ENCODE measurements at regions not wholly inside any gene's neighbourhood (a gene's known extent, or its start where the extent isn't known, plus 50 kb on each side); places are given as distances from the start of the nearest gene placed in this dataset.

- Histone ChIP-seq H3K4me3 (ENCODE audit: insufficient read depth, low read depth, low read length) (no peak overlapping the region), H3K4me1 (ENCODE audit: control insufficient read depth, insufficient read depth, low read length) (peaks cover 5% of the 10 kb centered on the region), H3K27ac (ENCODE audit: insufficient read depth, low read depth, low read length, poor library complexity, severe bottlenecking) (no peak overlapping the region), H3K9me3 (ENCODE audit: control insufficient read depth, low read length) (no peaks in the 10 kb centered on the region), H3K36me3 (ENCODE audit: control insufficient read depth, insufficient read depth, low read length) (no peaks in the 10 kb centered on the region), H3K27me3 (ENCODE audit: control insufficient read depth, insufficient read depth, low read length, poor library complexity, severe bottlenecking) (no peaks in the 10 kb centered on the region)
- 93 to 95% methylated on average over 3 of the region's 3 CpGs for WGBS, 2 experiments
These were observed 522.0 kb upstream of the FAM98A start for GRCh38 chr2:34121076-34121475.

DNA sequence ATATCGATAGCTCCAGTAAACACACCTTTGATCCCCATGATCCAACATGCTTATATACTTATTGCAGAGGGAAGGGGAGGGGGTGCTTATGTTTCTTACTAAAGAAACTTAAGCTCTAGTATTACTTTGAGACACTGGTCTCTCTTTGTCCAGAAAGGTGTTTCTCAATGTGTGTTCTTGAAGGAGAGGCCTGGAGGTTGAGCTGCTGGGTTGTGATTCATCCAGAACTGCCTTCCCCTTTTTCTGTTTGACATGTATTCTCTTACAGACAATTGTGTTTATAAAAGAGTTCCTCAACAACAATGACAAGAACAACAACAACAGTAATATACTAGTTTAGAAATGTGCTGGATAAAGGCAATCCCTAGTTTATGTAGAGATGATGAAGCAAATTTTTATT lies 516.0 kb upstream of the FAM98A start:
- no peaks in the 10 kb centered on the region for H3K36me3 ChIP-seq (ENCODE audit: control insufficient read depth, insufficient read depth, low read length)
- 100% methylated on average over 1 of the region's 1 CpG for WGBS, 2 experiments
- no peaks in the 10 kb centered on the region for H3K4me1 ChIP-seq (ENCODE audit: control insufficient read depth, insufficient read depth, low read length)
- no peaks in the 10 kb centered on the region for H3K9me3 ChIP-seq (ENCODE audit: control insufficient read depth, low read length)
- no peaks in the 10 kb centered on the region for H3K27me3 ChIP-seq (ENCODE audit: control insufficient read depth, insufficient read depth, low read length, poor library complexity, severe bottlenecking)
- H3K27ac ChIP-seq (ENCODE audit: insufficient read depth, low read depth, low read length, poor library complexity, severe bottlenecking), result no peak overlapping the region
- H3K4me3 ChIP-seq (ENCODE audit: insufficient read depth, low read depth, low read length), result no peak overlapping the region

DNA sequence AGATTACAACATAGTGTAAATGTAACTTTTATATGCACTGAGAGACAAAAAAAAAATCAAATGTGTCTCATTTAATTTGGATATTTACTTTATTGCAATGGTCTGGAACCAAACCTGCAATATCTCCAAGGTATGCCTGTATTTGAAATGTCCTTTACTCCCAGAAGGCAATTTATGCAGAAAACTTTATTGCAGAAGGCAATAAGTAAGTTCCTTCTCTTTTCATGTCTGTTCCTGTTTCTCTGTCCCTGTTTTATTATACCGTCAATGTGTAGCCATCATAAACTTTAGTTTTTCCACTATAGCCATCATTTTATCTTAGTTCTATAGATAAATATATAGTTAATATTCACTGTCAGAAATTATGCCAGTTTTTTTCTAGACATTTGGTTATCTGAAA lies 513.1 kb upstream of the FAM98A start:
- no peaks in the 10 kb centered on the region for H3K27me3 ChIP-seq (ENCODE audit: control insufficient read depth, insufficient read depth, low read length, poor library complexity, severe bottlenecking)
- H3K4me3 ChIP-seq (ENCODE audit: insufficient read depth, low read depth, low read length), result no peak overlapping the region
- WGBS, 2 experiments, result 100% methylated on average over 1 of the region's 1 CpG
- no peak overlapping the region for H3K27ac ChIP-seq (ENCODE audit: insufficient read depth, low read depth, low read length, poor library complexity, severe bottlenecking)
- no peaks in the 10 kb centered on the region for H3K4me1 ChIP-seq (ENCODE audit: control insufficient read depth, insufficient read depth, low read length)
- no peaks in the 10 kb centered on the region for H3K9me3 ChIP-seq (ENCODE audit: control insufficient read depth, low read length)
- H3K36me3 ChIP-seq (ENCODE audit: control insufficient read depth, insufficient read depth, low read length), result no peaks in the 10 kb centered on the region

DNA sequence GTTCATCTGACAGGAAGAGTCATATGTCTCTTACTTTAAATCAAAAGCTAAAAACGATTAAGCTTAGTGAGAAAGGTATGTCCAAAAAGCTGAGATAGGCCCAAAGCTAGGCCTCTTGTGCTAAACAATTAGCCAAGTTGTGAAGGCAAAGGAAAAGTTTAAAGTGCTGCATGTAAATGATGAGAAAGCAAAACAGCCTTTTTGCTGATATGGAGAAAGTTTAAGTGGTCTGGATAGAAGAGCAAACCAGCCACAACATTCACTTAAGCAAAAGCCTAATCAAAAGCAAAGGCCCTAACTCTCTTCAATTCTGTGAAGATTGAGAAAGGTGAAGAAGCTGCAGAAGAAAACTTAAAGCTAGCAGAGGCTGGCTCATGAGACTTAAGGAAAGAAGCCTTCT lies 511.3 kb upstream of the FAM98A start:
- WGBS, 2 experiments, result 90 to 98% methylated on average over 1 of the region's 1 CpG

DNA sequence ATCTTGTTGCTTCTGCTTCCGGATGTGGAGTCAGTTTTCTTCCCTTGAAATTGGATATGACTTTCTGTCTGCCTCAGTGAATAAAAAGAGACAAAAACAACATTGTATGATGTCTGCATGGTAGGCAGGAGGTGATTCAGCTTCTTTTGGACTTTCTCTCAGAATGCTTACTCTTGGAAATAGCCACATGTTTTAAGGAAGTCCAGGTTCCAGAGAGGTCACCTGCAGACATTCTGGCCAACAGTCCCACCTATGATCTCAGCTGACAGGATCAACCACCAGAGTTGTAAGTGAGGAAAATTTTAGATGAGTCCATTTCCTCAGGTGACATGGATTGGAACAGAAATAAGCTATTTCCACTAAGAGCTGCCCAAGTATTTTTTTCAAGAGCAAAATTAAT lies 508.7 kb upstream of the FAM98A start:
- Histone ChIP-seq H3K27me3 (ENCODE audit: control insufficient read depth, insufficient read depth, low read length, poor library complexity, severe bottlenecking) (no peaks in the 10 kb centered on the region), H3K4me3 (ENCODE audit: insufficient read depth, low read depth, low read length) (no peak overlapping the region), H3K27ac (ENCODE audit: insufficient read depth, low read depth, low read length, poor library complexity, severe bottlenecking) (no peak overlapping the region), H3K36me3 (ENCODE audit: control insufficient read depth, insufficient read depth, low read length) (no peaks in the 10 kb centered on the region), H3K9me3 (ENCODE audit: control insufficient read depth, low read length) (no peaks in the 10 kb centered on the region), H3K4me1 (ENCODE audit: control insufficient read depth, insufficient read depth, low read length) (no peaks in the 10 kb centered on the region)
- WGBS, 2 experiments, result 100% methylated on average over 1 of the region's 1 CpG

More for the DNA sequence above, 511.3 kb upstream of the FAM98A start:
- H3K27ac ChIP-seq (ENCODE audit: insufficient read depth, low read depth, low read length, poor library complexity, severe bottlenecking), result no peak overlapping the region
- H3K36me3 ChIP-seq (ENCODE audit: control insufficient read depth, insufficient read depth, low read length), result no peaks in the 10 kb centered on the region
- H3K4me3 ChIP-seq (ENCODE audit: insufficient read depth, low read depth, low read length), result no peak overlapping the region
- H3K4me1 ChIP-seq (ENCODE audit: control insufficient read depth, insufficient read depth, low read length), result no peaks in the 10 kb centered on the region
- no peaks in the 10 kb centered on the region for H3K9me3 ChIP-seq (ENCODE audit: control insufficient read depth, low read length)
- H3K27me3 ChIP-seq (ENCODE audit: control insufficient read depth, insufficient read depth, low read length, poor library complexity, severe bottlenecking), result no peaks in the 10 kb centered on the region

DNA sequence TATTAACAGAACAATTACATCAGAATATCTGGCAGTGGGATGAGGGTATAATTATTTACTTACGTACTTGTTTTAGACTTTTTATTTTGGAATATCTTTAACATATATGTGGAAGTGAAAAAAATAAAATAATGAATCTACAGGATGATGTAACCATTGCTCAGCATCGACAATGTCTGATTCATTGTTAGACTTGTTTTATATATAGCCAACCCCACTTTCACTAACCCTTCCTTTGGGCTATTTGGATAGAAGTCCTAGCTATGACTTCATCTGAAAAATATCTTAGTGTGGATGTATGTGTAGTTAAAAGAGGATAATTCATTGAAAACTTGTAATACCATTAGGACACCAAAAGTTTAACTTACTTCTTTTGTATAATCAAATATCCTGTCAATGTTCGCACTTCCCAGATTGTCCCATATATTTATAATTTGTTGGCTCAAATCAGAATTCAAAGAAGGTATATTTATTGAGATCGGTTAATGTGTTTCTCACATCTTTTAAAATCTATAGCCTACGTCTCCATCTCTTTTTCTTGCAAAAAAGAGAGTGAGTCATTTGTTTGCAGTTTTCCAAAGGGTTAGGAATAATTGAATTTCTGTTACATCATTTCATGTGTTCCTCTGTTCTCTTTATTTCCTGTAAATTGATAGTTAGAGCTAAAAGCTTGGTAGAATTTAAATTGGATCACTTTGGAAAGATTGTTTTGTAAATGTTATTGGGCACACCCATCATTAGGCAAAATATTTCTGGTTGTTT lies 506.1 kb upstream of the FAM98A start:
- Histone ChIP-seq H3K27ac (ENCODE audit: insufficient read depth, low read depth, low read length, poor library complexity, severe bottlenecking) (no peak overlapping the region), H3K27me3 (ENCODE audit: control insufficient read depth, insufficient read depth, low read length, poor library complexity, severe bottlenecking) (no peaks in the 10 kb centered on the region), H3K4me3 (ENCODE audit: insufficient read depth, low read depth, low read length) (no peak overlapping the region), H3K36me3 (ENCODE audit: control insufficient read depth, insufficient read depth, low read length) (no peaks in the 10 kb centered on the region), H3K9me3 (ENCODE audit: control insufficient read depth, low read length) (no peaks in the 10 kb centered on the region), H3K4me1 (ENCODE audit: control insufficient read depth, insufficient read depth, low read length) (no peaks in the 10 kb centered on the region)
- 86 to 91% methylated on average over 1 to 4 of the region's 5 CpGs for WGBS, 2 experiments

- H3K9me3 ChIP-seq (ENCODE audit: control insufficient read depth, low read length), result no peaks in the 10 kb centered on the region
- no peaks in the 10 kb centered on the region for H3K36me3 ChIP-seq (ENCODE audit: control insufficient read depth, insufficient read depth, low read length)
- no CpG with 5 or more reads among the region's 1 CpG for WGBS, 2 experiments
- H3K27ac ChIP-seq (ENCODE audit: insufficient read depth, low read depth, low read length, poor library complexity, severe bottlenecking), result no peak overlapping the region
- H3K4me3 ChIP-seq (ENCODE audit: insufficient read depth, low read depth, low read length), result no peak overlapping the region
- H3K27me3 ChIP-seq (ENCODE audit: control insufficient read depth, insufficient read depth, low read length, poor library complexity, severe bottlenecking), result no peaks in the 10 kb centered on the region
- no peaks in the 10 kb centered on the region for H3K4me1 ChIP-seq (ENCODE audit: control insufficient read depth, insufficient read depth, low read length)
These were observed 505.5 kb upstream of the FAM98A start for GRCh38 chr2:34104601-34105000.

DNA sequence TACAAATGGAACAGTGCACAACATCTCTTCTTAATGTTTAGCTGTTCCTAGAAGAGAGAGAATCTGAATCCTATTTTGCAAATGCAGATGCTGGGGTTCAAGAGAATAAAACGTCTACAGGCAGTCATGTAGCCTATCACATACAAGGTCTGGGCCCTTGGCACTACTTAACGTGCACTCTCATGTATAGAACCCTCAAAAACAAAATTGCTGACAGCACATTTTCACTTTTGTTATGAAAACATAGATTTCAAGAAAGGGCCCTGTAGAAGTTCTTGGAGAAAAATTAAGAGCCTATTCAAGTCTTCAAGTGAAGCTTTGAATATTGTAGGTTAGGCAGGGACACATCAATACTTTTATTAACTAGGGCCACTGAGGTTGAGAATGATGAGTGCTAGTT lies 504.3 kb upstream of the FAM98A start:
- Histone ChIP-seq H3K36me3 (ENCODE audit: control insufficient read depth, insufficient read depth, low read length) (no peaks in the 10 kb centered on the region), H3K27ac (ENCODE audit: insufficient read depth, low read depth, low read length, poor library complexity, severe bottlenecking) (no peak overlapping the region), H3K4me1 (ENCODE audit: control insufficient read depth, insufficient read depth, low read length) (no peaks in the 10 kb centered on the region), H3K4me3 (ENCODE audit: insufficient read depth, low read depth, low read length) (no peak overlapping the region), H3K27me3 (ENCODE audit: control insufficient read depth, insufficient read depth, low read length, poor library complexity, severe bottlenecking) (no peaks in the 10 kb centered on the region), H3K9me3 (ENCODE audit: control insufficient read depth, low read length) (no peaks in the 10 kb centered on the region)
- 87 to 92% methylated on average over 2 of the region's 2 CpGs for WGBS, 2 experiments

- 86 to 100% methylated on average over 2 of the region's 2 CpGs for WGBS, 2 experiments
- H3K36me3 ChIP-seq (ENCODE audit: control insufficient read depth, insufficient read depth, low read length), result no peaks in the 10 kb centered on the region
- no peaks in the 10 kb centered on the region for H3K27me3 ChIP-seq (ENCODE audit: control insufficient read depth, insufficient read depth, low read length, poor library complexity, severe bottlenecking)
- no peak overlapping the region for H3K27ac ChIP-seq (ENCODE audit: insufficient read depth, low read depth, low read length, poor library complexity, severe bottlenecking)
- no peaks in the 10 kb centered on the region for H3K9me3 ChIP-seq (ENCODE audit: control insufficient read depth, low read length)
- no peak overlapping the region for H3K4me3 ChIP-seq (ENCODE audit: insufficient read depth, low read depth, low read length)
- H3K4me1 ChIP-seq (ENCODE audit: control insufficient read depth, insufficient read depth, low read length), result no peaks in the 10 kb centered on the region
These were observed 503.2 kb upstream of the FAM98A start for GRCh38 chr2:34102339-34102738.

GRCh38 chr2:34099377-34099776 lies 500.3 kb upstream of the FAM98A start:
- no peaks in the 10 kb centered on the region for H3K9me3 ChIP-seq (ENCODE audit: control insufficient read depth, low read length)
- no peaks in the 10 kb centered on the region for H3K27me3 ChIP-seq (ENCODE audit: control insufficient read depth, insufficient read depth, low read length, poor library complexity, severe bottlenecking)
- no peaks in the 10 kb centered on the region for H3K4me1 ChIP-seq (ENCODE audit: control insufficient read depth, insufficient read depth, low read length)
- H3K27ac ChIP-seq (ENCODE audit: insufficient read depth, low read depth, low read length, poor library complexity, severe bottlenecking), result no peak overlapping the region
- WGBS, 2 experiments, result 41 to 70% methylated on average over 2 of the region's 2 CpGs
- no peaks in the 10 kb centered on the region for H3K36me3 ChIP-seq (ENCODE audit: control insufficient read depth, insufficient read depth, low read length)
- no peak overlapping the region for H3K4me3 ChIP-seq (ENCODE audit: insufficient read depth, low read depth, low read length)

GRCh38 chr2:34098256-34098655 lies 499.2 kb upstream of the FAM98A start:
- Histone ChIP-seq H3K36me3 (ENCODE audit: control insufficient read depth, insufficient read depth, low read length) (no peaks in the 10 kb centered on the region), H3K27ac (ENCODE audit: insufficient read depth, low read depth, low read length, poor library complexity, severe bottlenecking) (no peak overlapping the region), H3K4me1 (ENCODE audit: control insufficient read depth, insufficient read depth, low read length) (no peaks in the 10 kb centered on the region), H3K4me3 (ENCODE audit: insufficient read depth, low read depth, low read length) (no peak overlapping the region), H3K27me3 (ENCODE audit: control insufficient read depth, insufficient read depth, low read length, poor library complexity, severe bottlenecking) (no peaks in the 10 kb centered on the region), H3K9me3 (ENCODE audit: control insufficient read depth, low read length) (no peaks in the 10 kb centered on the region)
- WGBS, 2 experiments, result 85 to 90% methylated on average over 2 of the region's 2 CpGs

All from ectodermal cell (in vitro differentiated cells).